ENCODE measurements at regions not wholly inside any gene's neighbourhood (a gene's known extent, or its start where the extent isn't known, plus 50 kb on each side); places are given as distances from the start of the nearest gene placed in this dataset.

DNA sequence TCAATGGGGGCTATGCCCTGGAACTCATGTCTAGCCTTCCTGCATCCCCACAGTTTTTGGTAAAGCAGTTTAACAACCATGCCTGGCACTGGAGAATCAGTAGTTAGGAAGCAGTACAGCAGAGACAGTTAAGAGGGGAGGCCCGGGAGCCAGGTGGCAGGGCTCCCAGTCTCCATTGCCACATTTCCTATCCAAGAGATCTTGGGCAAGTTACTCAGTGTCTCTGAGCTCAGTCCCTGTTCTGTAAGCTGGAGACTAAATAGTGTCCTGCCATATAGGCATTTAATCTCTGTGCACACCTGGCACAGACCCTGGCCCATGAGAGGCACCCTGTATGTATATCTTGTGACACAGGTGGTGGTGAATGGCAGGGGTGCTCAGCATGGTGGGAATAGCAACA is 156.1 kb upstream of the EOLA2 start:
- TF ChIP-seq, protein P1, sequence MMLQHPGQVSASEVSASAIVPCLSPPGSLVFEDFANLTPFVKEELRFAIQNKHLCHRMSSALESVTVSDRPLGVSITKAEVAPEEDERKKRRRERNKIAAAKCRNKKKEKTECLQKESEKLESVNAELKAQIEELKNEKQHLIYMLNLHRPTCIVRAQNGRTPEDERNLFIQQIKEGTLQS (IDR thresholded peaks at IDR 0.05), result no peak
- TF ChIP-seq, protein P2, sequence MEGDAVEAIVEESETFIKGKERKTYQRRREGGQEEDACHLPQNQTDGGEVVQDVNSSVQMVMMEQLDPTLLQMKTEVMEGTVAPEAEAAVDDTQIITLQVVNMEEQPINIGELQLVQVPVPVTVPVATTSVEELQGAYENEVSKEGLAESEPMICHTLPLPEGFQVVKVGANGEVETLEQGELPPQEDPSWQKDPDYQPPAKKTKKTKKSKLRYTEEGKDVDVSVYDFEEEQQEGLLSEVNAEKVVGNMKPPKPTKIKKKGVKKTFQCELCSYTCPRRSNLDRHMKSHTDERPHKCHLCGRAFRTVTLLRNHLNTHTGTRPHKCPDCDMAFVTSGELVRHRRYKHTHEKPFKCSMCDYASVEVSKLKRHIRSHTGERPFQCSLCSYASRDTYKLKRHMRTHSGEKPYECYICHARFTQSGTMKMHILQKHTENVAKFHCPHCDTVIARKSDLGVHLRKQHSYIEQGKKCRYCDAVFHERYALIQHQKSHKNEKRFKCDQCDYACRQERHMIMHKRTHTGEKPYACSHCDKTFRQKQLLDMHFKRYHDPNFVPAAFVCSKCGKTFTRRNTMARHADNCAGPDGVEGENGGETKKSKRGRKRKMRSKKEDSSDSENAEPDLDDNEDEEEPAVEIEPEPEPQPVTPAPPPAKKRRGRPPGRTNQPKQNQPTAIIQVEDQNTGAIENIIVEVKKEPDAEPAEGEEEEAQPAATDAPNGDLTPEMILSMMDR (IDR thresholded peaks at IDR 0.05; ENCODE audit: low read depth, low read length, missing input control), result no peak
- TF ChIP-seq EGR1 (IDR thresholded peaks at IDR 0.05; ENCODE audit: low read depth in 2 of 2) (no peak), RAD21 (IDR thresholded peaks at IDR 0.05) (no peak), SP1 (IDR thresholded peaks at IDR 0.05) (no peak), GABPA (IDR thresholded peaks at IDR 0.05 in 1 of 2, conservative IDR thresholded peaks at IDR 0.05 in 1 of 2) (no peak), TAF1 (conservative IDR thresholded peaks at IDR 0.05) (no peak), FOXA1 (IDR thresholded peaks at IDR 0.05) (no peak), YY1 (IDR thresholded peaks at IDR 0.05) (no peak)
- TF ChIP-seq, protein P3, sequence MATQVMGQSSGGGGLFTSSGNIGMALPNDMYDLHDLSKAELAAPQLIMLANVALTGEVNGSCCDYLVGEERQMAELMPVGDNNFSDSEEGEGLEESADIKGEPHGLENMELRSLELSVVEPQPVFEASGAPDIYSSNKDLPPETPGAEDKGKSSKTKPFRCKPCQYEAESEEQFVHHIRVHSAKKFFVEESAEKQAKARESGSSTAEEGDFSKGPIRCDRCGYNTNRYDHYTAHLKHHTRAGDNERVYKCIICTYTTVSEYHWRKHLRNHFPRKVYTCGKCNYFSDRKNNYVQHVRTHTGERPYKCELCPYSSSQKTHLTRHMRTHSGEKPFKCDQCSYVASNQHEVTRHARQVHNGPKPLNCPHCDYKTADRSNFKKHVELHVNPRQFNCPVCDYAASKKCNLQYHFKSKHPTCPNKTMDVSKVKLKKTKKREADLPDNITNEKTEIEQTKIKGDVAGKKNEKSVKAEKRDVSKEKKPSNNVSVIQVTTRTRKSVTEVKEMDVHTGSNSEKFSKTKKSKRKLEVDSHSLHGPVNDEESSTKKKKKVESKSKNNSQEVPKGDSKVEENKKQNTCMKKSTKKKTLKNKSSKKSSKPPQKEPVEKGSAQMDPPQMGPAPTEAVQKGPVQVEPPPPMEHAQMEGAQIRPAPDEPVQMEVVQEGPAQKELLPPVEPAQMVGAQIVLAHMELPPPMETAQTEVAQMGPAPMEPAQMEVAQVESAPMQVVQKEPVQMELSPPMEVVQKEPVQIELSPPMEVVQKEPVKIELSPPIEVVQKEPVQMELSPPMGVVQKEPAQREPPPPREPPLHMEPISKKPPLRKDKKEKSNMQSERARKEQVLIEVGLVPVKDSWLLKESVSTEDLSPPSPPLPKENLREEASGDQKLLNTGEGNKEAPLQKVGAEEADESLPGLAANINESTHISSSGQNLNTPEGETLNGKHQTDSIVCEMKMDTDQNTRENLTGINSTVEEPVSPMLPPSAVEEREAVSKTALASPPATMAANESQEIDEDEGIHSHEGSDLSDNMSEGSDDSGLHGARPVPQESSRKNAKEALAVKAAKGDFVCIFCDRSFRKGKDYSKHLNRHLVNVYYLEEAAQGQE (IDR thresholded peaks at IDR 0.05), result no peak
